ENCODE measurements at regions not wholly inside any gene's neighbourhood (a gene's known extent, or its start where the extent isn't known, plus 50 kb on each side); places are given as distances from the start of the nearest gene placed in this dataset.

- TF ChIP-seq FOSL1 (IDR thresholded peaks at IDR 0.05; ENCODE audit: low read depth) (no peak), POLR2A (IDR thresholded peaks at IDR 0.05; ENCODE audit: borderline replicate concordance, extremely low read depth, insufficient read depth, insufficient read length) (no peak), CEBPB (IDR thresholded peaks at IDR 0.05; ENCODE audit: low read depth) (no peak), ZBTB33 (IDR thresholded peaks at IDR 0.05; ENCODE audit: extremely low read depth, insufficient replicate concordance, low read length) (no peak), SRF (IDR thresholded peaks at IDR 0.05; ENCODE audit: low read depth) (no peak)
- TF ChIP-seq, protein P1, sequence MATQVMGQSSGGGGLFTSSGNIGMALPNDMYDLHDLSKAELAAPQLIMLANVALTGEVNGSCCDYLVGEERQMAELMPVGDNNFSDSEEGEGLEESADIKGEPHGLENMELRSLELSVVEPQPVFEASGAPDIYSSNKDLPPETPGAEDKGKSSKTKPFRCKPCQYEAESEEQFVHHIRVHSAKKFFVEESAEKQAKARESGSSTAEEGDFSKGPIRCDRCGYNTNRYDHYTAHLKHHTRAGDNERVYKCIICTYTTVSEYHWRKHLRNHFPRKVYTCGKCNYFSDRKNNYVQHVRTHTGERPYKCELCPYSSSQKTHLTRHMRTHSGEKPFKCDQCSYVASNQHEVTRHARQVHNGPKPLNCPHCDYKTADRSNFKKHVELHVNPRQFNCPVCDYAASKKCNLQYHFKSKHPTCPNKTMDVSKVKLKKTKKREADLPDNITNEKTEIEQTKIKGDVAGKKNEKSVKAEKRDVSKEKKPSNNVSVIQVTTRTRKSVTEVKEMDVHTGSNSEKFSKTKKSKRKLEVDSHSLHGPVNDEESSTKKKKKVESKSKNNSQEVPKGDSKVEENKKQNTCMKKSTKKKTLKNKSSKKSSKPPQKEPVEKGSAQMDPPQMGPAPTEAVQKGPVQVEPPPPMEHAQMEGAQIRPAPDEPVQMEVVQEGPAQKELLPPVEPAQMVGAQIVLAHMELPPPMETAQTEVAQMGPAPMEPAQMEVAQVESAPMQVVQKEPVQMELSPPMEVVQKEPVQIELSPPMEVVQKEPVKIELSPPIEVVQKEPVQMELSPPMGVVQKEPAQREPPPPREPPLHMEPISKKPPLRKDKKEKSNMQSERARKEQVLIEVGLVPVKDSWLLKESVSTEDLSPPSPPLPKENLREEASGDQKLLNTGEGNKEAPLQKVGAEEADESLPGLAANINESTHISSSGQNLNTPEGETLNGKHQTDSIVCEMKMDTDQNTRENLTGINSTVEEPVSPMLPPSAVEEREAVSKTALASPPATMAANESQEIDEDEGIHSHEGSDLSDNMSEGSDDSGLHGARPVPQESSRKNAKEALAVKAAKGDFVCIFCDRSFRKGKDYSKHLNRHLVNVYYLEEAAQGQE (IDR thresholded peaks at IDR 0.05; ENCODE audit: low read depth) = no peak
Measured at GRCh38 chr5:174251305-174252000, 205.9 kb downstream of the NSG2 start (continued).

DNA sequence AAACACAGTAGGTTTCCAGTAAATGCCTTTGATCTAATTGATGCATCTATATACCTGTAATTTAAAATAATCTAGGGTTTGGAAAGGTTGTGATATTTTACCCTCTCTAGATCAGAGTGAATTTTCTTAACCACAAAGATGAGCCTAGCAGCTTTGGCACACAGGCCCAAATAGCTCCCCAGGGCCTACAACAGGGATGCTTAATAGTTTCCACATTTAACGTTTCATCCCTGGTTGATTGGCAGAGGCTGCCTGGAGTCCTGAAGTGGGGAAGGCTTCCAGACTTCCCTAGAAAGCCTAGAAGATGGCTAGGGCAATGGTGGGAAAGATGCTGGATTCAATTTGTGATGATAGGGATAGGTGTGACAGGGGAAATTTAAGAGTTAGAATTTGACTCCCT lies 206.6 kb downstream of the NSG2 start:
- Histone ChIP-seq H2AFZ (ENCODE audit: low read depth, low read length, poor library complexity, severe bottlenecking) (no peak overlapping the region), H3K36me3 (ENCODE audit: control insufficient read depth in 1 of 2, insufficient read depth in 2 of 2, low read length in 2 of 2) (no peaks in the 10 kb centered on the region), H4K20me1 (ENCODE audit: insufficient read depth) (no peaks in the 10 kb centered on the region), H3K9me3 (ENCODE audit: control insufficient read depth in 1 of 2, insufficient read depth in 1 of 2, low read depth in 1 of 2, low read length in 2 of 2) (no peaks in the 10 kb centered on the region), H3K9ac (ENCODE audit: low read length) (no peak overlapping the region), H3K27me3 (ENCODE audit: insufficient read depth, low read length) (peaks cover 7% of the 10 kb centered on the region; the same call in 1 of the 2 replicates), H3K9me2 (ENCODE audit: insufficient read depth) (no peaks in the 10 kb centered on the region), H3K4me2 (ENCODE audit: low read length) (no peak overlapping the region), H3K79me2 (ENCODE audit: insufficient read depth, low read length) (no peaks in the 10 kb centered on the region), H3K4me3 (replicated peaks in 1 of 2; ENCODE audit: low read depth in 1 of 2, low read length in 2 of 2) (no peak overlapping the region), H3K27ac (ENCODE audit: low read depth, low read length) (no peak overlapping the region), H3K4me1 (ENCODE audit: control insufficient read depth in 1 of 2, insufficient read depth in 2 of 2, low read length in 2 of 2) (no peaks in the 10 kb centered on the region)
- ChIA-PET CTCF (no interaction called here), POLR2A (no interaction called here), RAD21 (ENCODE audit: low non-redundant PET in 1 of 2, low total read pairs in 2 of 2, uncharacterized antibody in 2 of 2, unreplicated experiment in 2 of 2) (no interaction called here)
- no TSS peak for BruUV-seq (replicated peaks)
- no peak for DNase-seq (ENCODE audit: low read depth, low spot score)
- TF ChIP-seq SRF (IDR thresholded peaks at IDR 0.05; ENCODE audit: low read depth) (no peak), SIN3A (IDR thresholded peaks at IDR 0.05; ENCODE audit: low read depth) (no peak), CBX3 (IDR thresholded peaks at IDR 0.05; ENCODE audit: low read depth) (no peak), JUND (IDR thresholded peaks at IDR 0.05) (no peak), ZFX (IDR thresholded peaks at IDR 0.05) (no peak), CEBPB (IDR thresholded peaks at IDR 0.05; ENCODE audit: low read depth) (no peak), ZBTB33 (IDR thresholded peaks at IDR 0.05; ENCODE audit: extremely low read depth, insufficient replicate concordance, low read length) (no peak), ZNF274 (IDR thresholded peaks at IDR 0.05; ENCODE audit: low read depth, low read length) (no peak)
- TF ChIP-seq, protein P2, sequence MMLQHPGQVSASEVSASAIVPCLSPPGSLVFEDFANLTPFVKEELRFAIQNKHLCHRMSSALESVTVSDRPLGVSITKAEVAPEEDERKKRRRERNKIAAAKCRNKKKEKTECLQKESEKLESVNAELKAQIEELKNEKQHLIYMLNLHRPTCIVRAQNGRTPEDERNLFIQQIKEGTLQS (IDR thresholded peaks at IDR 0.05) = no peak
- intact Hi-C loops (cut with micrococcal nuclease) = no loop called here
- ATAC-seq = no peak

Measured in HCT116 (cell line).